GM21717 (cell line): ENCODE measurements at regions not wholly inside any gene's neighbourhood (a gene's known extent, or its start where the extent isn't known, plus 50 kb on each side); places are given as distances from the start of the nearest gene placed in this dataset.

Source experiments
- ATAC-seq: cut with Tn5 transposase; IDR thresholded peaks from one replicate; pipeline ENCODE4 v1.9.1; 2021; ENCODE audit warnings: mild to moderate bottlenecking, moderate library complexity; ENCODE audit not compliant: unreplicated experiment

- no peak for ATAC-seq
Measured at GRCh38 chr6:149264629-149265028, 52.9 kb upstream of the TAB2 start.

- no peak for ATAC-seq
Measured at GRCh38 chr6:149265945-149266344, 51.6 kb upstream of the TAB2 start.

GRCh38 chr6:149266659-149267058 lies 50.9 kb upstream of the TAB2 start:
- peak; percentile 87 for ATAC-seq

GRCh38 chr6:149267072-149267471 lies 50.4 kb upstream of the TAB2 start:
- peak; percentile 8 for ATAC-seq

- no peak for ATAC-seq
Measured at GRCh38 chr6:149267513-149268043, 49.9 kb upstream of the TAB2 start.
